ENCODE measurements at regions not wholly inside any gene's neighbourhood (a gene's known extent, or its start where the extent isn't known, plus 50 kb on each side); places are given as distances from the start of the nearest gene placed in this dataset.
A peak's percentile ranks its signal among the peaks of the same experiment; 100 is the strongest.

DNA sequence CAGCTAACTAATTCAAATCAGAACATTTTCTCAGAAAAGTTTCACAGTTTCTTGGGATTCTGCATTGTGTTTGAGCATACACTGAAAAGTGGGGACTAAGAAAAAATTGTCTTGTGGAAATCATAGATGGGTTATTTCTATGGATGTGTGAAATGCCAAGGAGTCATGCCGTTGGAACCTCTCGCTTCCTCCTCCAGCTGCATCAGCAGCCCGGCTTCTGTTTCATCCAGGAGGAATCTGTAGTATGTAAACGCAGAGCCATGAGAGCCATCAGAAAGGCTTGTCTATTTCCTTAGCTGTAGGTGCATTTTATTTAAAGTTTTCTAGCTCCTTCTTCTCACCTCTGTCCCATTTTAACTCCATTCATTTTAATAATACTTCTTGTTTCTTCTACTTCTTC lies 1144.1 kb downstream of the GATA3 start:
- no peak for DNase-seq
- Histone ChIP-seq H3K4me3 (ENCODE audit: low read length) (no peak overlapping the region), H4K20me1 (ENCODE audit: insufficient read depth, low read depth, low read length) (no peaks in the 10 kb centered on the region), H2AFZ (ENCODE audit: low read length) (no peak overlapping the region), H3K27me3 (ENCODE audit: low read length) (no peaks in the 10 kb centered on the region), H3K27ac (ENCODE audit: low read length) (no peak overlapping the region), H3K4me1 (ENCODE audit: low read length) (no peaks in the 10 kb centered on the region), H3K4me2 (ENCODE audit: low read depth, low read length, poor library complexity, severe bottlenecking) (no peak overlapping the region), H3K9me3 (ENCODE audit: low read length) (no peaks in the 10 kb centered on the region), H3K36me3 (ENCODE audit: insufficient read depth, low read length) (no peaks in the 10 kb centered on the region), H3K79me2 (ENCODE audit: low read length) (no peaks in the 10 kb centered on the region), H3K9ac (ENCODE audit: low read length) (no peak overlapping the region), H3K9me2 (replicated peaks; ENCODE audit: insufficient read depth, low read length) (no peaks in the 10 kb centered on the region)

DNA sequence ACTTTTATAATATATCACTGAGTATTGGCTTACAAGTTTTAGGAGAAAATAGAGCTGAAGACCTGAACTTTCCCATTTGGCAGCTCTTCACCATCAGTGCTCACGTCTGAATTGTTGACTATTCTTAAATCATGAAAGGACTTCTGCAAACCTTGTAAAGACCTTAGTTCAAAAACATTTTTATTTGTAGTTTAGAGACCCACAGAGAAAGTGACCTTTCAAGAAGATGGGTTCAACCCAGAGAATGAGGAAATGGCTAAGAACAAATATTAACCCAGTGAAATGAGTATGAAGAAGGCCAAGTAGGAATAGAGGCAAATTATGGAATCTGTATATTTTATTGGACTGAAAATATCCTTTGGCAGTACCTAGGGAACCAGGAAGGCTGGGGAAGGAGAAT lies 1151.1 kb downstream of the GATA3 start:
- no peak overlapping the region for H3K4me3 ChIP-seq (ENCODE audit: low read length)
- H3K4me1 ChIP-seq (ENCODE audit: low read length): no peaks in the 10 kb centered on the region
- no peaks in the 10 kb centered on the region for H4K20me1 ChIP-seq (ENCODE audit: insufficient read depth, low read depth, low read length)
- H3K79me2 ChIP-seq (ENCODE audit: low read length): no peaks in the 10 kb centered on the region
- H3K27me3 ChIP-seq (ENCODE audit: low read length): no peaks in the 10 kb centered on the region
- H3K9ac ChIP-seq (ENCODE audit: low read length): no peak overlapping the region
- no peak overlapping the region for H3K27ac ChIP-seq (ENCODE audit: low read length)
- no peak for DNase-seq
- 0 out of 2 replicates have a peak overlapping the region, but pooled peaks have one; percentile 5 for H2AFZ ChIP-seq (ENCODE audit: low read length)
- no peaks in the 10 kb centered on the region for H3K9me3 ChIP-seq (ENCODE audit: low read length)
- H3K4me2 ChIP-seq (ENCODE audit: low read depth, low read length, poor library complexity, severe bottlenecking): no peak overlapping the region
- no peaks in the 10 kb centered on the region for H3K9me2 ChIP-seq (replicated peaks; ENCODE audit: insufficient read depth, low read length)
- no peaks in the 10 kb centered on the region for H3K36me3 ChIP-seq (ENCODE audit: insufficient read depth, low read length)

DNA sequence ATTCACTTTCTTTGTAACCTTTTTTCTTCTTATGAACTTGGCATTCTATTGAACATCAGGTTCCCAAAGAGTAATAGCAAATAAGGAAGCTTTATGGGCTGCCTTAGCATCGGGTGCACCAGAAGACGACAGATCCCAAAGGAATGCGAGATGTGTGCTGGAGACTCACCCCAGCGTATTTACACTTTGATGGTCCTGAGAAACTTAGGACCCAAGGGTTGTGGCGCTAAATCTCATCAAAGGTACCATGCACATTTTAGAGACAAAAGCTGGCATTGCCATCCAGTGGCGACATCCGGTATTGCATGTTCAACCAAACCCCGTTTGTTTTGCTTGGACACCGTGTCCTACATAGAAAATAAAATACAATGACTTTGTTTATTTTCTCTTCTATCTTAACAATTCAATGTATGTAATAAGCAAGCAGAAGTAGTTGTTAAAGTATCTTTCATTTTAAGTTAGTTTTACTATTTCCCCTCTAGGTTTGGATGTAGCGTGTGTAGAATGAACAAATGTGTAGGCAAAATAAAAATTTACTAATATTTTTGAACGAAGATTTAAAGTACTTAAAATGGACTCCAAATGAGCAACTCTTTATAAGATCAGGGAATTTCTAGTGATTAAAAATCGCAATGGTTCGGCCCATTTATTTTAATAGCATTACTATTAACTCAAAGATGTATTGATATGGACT lies 1154.8 kb downstream of the GATA3 start:
- Histone ChIP-seq H3K36me3 (ENCODE audit: insufficient read depth, low read length) (no peaks in the 10 kb centered on the region), H3K27ac (ENCODE audit: low read length) (no peak overlapping the region), H3K4me2 (ENCODE audit: low read depth, low read length, poor library complexity, severe bottlenecking) (no peak overlapping the region), H2AFZ (ENCODE audit: low read length) (no peak overlapping the region), H3K27me3 (ENCODE audit: low read length) (no peaks in the 10 kb centered on the region), H3K9ac (ENCODE audit: low read length) (no peak overlapping the region), H3K4me1 (ENCODE audit: low read length) (no peaks in the 10 kb centered on the region), H4K20me1 (ENCODE audit: insufficient read depth, low read depth, low read length) (no peaks in the 10 kb centered on the region), H3K9me3 (ENCODE audit: low read length) (no peaks in the 10 kb centered on the region), H3K9me2 (replicated peaks; ENCODE audit: insufficient read depth, low read length) (no peaks in the 10 kb centered on the region), H3K4me3 (ENCODE audit: low read length) (no peak overlapping the region), H3K79me2 (ENCODE audit: low read length) (no peaks in the 10 kb centered on the region)
- peak; percentile 81 for DNase-seq

DNA sequence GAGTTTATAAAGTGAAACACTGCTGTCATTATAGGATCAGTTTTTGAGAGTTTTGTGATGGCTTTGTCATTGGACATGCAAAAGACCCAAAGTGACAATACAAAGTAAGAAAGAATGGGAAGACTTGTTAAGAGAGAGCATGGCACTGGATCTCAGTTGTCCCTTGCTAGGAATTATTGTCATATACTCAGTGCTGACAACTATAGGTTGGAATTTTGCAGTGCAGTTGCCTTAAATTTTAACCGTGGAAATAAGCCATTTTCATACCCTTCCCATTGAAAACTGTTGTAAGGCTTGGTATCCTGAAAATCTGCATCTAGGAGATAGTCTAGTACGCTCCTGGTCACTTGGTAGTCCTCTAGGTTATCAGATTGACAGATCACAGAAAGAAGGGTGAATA lies 1156.7 kb downstream of the GATA3 start:
- Histone ChIP-seq H3K9me3 (ENCODE audit: low read length) (no peaks in the 10 kb centered on the region), H3K9ac (ENCODE audit: low read length) (no peak overlapping the region), H3K4me3 (ENCODE audit: low read length) (no peak overlapping the region), H2AFZ (ENCODE audit: low read length) (no peak overlapping the region), H3K27me3 (ENCODE audit: low read length) (no peaks in the 10 kb centered on the region), H3K9me2 (replicated peaks; ENCODE audit: insufficient read depth, low read length) (no peaks in the 10 kb centered on the region), H3K4me1 (ENCODE audit: low read length) (no peaks in the 10 kb centered on the region), H3K36me3 (ENCODE audit: insufficient read depth, low read length) (no peaks in the 10 kb centered on the region), H4K20me1 (ENCODE audit: insufficient read depth, low read depth, low read length) (no peaks in the 10 kb centered on the region), H3K27ac (ENCODE audit: low read length) (no peak overlapping the region), H3K4me2 (ENCODE audit: low read depth, low read length, poor library complexity, severe bottlenecking) (no peak overlapping the region), H3K79me2 (ENCODE audit: low read length) (no peaks in the 10 kb centered on the region)
- no peak for DNase-seq

DNA sequence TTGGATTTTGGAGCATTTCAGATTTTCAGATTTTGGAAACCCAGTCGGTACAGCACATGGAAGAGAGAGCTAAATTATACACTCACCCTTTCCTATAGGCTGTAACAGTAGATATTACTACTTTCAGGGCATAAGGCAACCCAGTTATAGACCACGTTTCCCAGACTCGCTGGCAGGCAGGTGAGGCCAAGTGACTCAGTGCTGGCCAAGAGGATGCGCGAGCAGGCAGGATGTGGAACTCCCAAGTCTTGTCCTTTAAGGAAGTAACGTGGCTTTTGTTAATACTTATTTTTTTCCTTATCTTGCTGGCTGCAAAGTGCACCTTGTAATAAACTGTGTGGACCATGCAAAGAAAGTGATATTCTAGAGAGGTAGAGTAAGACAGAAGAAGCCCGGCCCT lies 1160.1 kb downstream of the GATA3 start:
- no peak overlapping the region for H3K27ac ChIP-seq (ENCODE audit: low read length)
- H3K9me3 ChIP-seq (ENCODE audit: low read length): no peaks in the 10 kb centered on the region
- H3K4me1 ChIP-seq (ENCODE audit: low read length): no peaks in the 10 kb centered on the region
- H3K27me3 ChIP-seq (ENCODE audit: low read length): no peaks in the 10 kb centered on the region
- H3K4me3 ChIP-seq (ENCODE audit: low read length): no peak overlapping the region
- no peaks in the 10 kb centered on the region for H3K9me2 ChIP-seq (replicated peaks; ENCODE audit: insufficient read depth, low read length)
- no peak for DNase-seq
- H3K9ac ChIP-seq (ENCODE audit: low read length): no peak overlapping the region
- no peak overlapping the region for H3K4me2 ChIP-seq (ENCODE audit: low read depth, low read length, poor library complexity, severe bottlenecking)
- no peaks in the 10 kb centered on the region for H4K20me1 ChIP-seq (ENCODE audit: insufficient read depth, low read depth, low read length)
- H3K36me3 ChIP-seq (ENCODE audit: insufficient read depth, low read length): no peaks in the 10 kb centered on the region
- no peaks in the 10 kb centered on the region for H3K79me2 ChIP-seq (ENCODE audit: low read length)
- H2AFZ ChIP-seq (ENCODE audit: low read length): no peak overlapping the region

DNA sequence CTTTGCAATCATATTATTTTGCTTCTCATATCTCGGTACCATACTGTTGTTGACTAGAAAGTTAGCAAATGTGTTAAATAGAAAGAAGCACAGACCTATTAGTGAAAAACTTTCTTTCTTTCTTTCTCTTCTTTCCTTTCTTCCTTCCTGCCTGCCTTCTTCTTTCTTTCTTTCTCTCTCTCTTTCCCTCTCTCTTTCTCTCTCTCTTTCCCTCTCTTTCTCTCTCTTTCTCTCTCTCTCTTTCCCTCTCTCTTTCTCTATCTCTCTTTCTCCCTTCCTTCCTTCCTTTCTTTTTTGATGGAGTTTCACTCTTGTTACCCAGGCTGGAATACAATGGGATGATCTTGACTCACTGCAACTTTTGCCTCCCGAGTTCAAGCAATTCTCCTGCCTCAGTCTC lies 1160.6 kb downstream of the GATA3 start:
- no peaks in the 10 kb centered on the region for H3K9me3 ChIP-seq (ENCODE audit: low read length)
- no peaks in the 10 kb centered on the region for H3K27me3 ChIP-seq (ENCODE audit: low read length)
- H2AFZ ChIP-seq (ENCODE audit: low read length): no peak overlapping the region
- H3K4me2 ChIP-seq (ENCODE audit: low read depth, low read length, poor library complexity, severe bottlenecking): no peak overlapping the region
- no peak for DNase-seq
- H3K27ac ChIP-seq (ENCODE audit: low read length): no peak overlapping the region
- H3K36me3 ChIP-seq (ENCODE audit: insufficient read depth, low read length): no peaks in the 10 kb centered on the region
- no peak overlapping the region for H3K4me3 ChIP-seq (ENCODE audit: low read length)
- H3K9me2 ChIP-seq (replicated peaks; ENCODE audit: insufficient read depth, low read length): no peaks in the 10 kb centered on the region
- no peaks in the 10 kb centered on the region for H3K4me1 ChIP-seq (ENCODE audit: low read length)
- H3K79me2 ChIP-seq (ENCODE audit: low read length): no peaks in the 10 kb centered on the region
- H4K20me1 ChIP-seq (ENCODE audit: insufficient read depth, low read depth, low read length): no peaks in the 10 kb centered on the region
- no peak overlapping the region for H3K9ac ChIP-seq (ENCODE audit: low read length)

DNA sequence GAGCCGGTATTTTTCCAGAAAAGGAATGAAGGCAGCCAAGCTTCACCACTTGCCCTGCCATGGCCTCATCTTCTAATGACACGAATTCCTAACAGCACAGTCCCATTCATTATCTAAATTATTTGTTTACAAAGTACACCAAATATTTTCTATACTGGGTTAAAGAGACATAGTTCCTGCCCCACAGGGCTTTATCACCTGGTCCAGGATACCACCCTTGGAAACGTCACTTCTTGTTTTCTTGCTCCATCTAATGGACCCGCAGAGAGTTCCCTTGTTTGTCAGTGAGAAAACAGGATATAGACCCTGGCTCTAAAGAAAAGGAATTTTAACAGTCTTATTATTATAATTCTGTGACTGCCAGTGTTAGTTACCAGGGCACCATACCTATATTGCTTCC lies 1165.4 kb downstream of the GATA3 start:
- Histone ChIP-seq H3K27me3 (ENCODE audit: low read length) (no peaks in the 10 kb centered on the region; the same call in 1 of the 2 replicates), H3K27ac (ENCODE audit: low read length) (no peak overlapping the region), H3K4me3 (ENCODE audit: low read length) (no peak overlapping the region), H3K4me2 (ENCODE audit: low read depth, low read length, poor library complexity, severe bottlenecking) (no peak overlapping the region), H3K9ac (ENCODE audit: low read length) (no peak overlapping the region), H3K9me3 (ENCODE audit: low read length) (no peaks in the 10 kb centered on the region), H2AFZ (ENCODE audit: low read length) (no peak overlapping the region), H3K4me1 (ENCODE audit: low read length) (no peaks in the 10 kb centered on the region), H3K9me2 (replicated peaks; ENCODE audit: insufficient read depth, low read length) (no peaks in the 10 kb centered on the region), H3K36me3 (ENCODE audit: insufficient read depth, low read length) (no peaks in the 10 kb centered on the region), H3K79me2 (ENCODE audit: low read length) (no peaks in the 10 kb centered on the region), H4K20me1 (ENCODE audit: insufficient read depth, low read depth, low read length) (no peaks in the 10 kb centered on the region)
- DNase-seq: no peak

DNA sequence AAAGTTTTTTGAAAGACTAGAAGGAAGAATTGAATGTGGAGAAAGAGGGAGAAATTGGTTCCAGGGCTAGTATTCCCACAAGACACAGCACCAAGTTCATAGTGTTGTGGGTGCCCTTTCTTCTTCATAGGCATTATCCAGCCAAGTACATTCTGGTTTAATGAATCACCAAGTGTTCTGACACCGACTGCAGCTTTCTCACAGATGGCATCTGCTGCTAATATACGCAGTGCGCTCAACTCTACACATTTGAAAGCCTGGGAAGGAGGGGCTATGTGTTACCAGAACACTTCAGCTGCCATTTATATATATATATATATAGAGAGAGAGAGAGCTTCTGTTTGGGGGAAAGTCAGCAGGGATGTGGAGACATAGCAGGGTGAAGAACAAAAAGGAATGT lies 1168.4 kb downstream of the GATA3 start:
- no peak overlapping the region for H3K4me2 ChIP-seq (ENCODE audit: low read depth, low read length, poor library complexity, severe bottlenecking)
- H2AFZ ChIP-seq (ENCODE audit: low read length): no peak overlapping the region
- H4K20me1 ChIP-seq (ENCODE audit: insufficient read depth, low read depth, low read length): no peaks in the 10 kb centered on the region
- no peaks in the 10 kb centered on the region for H3K79me2 ChIP-seq (ENCODE audit: low read length)
- H3K4me3 ChIP-seq (ENCODE audit: low read length): no peak overlapping the region
- H3K27me3 ChIP-seq (ENCODE audit: low read length): no peaks in the 10 kb centered on the region; the same call in 1 of the 2 replicates
- DNase-seq: no peak
- H3K9me3 ChIP-seq (ENCODE audit: low read length): no peaks in the 10 kb centered on the region
- H3K9me2 ChIP-seq (replicated peaks; ENCODE audit: insufficient read depth, low read length): no peaks in the 10 kb centered on the region
- H3K4me1 ChIP-seq (ENCODE audit: low read length): no peaks in the 10 kb centered on the region
- H3K27ac ChIP-seq (ENCODE audit: low read length): no peak overlapping the region
- no peak overlapping the region for H3K9ac ChIP-seq (ENCODE audit: low read length)
- no peaks in the 10 kb centered on the region for H3K36me3 ChIP-seq (ENCODE audit: insufficient read depth, low read length)

All from Karpas-422 (cell line).